Hematopoietic multipotent progenitor cell treated with erythropoietin and hydrocortisone succinate and interleukin-3 and kit ligand, for 17 days (in vitro differentiated cells): ENCODE measurements at regions not wholly inside any gene's neighbourhood (a gene's known extent, or its start where the extent isn't known, plus 50 kb on each side); places are given as distances from the start of the nearest gene placed in this dataset.
"Not testable (repeated sequence)": the region's sequence is repeated elsewhere in the genome, so short reads cannot be mapped to it uniquely, and the experiment has no call there.

Experiments
- DNase-seq: peaks from one replicate; pipeline ENCODE4 v3.0.0-alpha.2; 2015; ENCODE audit warnings: low spot score

- no peak for DNase-seq
Observed at GRCh38 chr4:138659812-138660316, 355.7 kb upstream of the NOCT start.

GRCh38 chr4:138659037-138659811, 356.4 kb upstream of the NOCT start:
- no peak for DNase-seq

- DNase-seq, result no peak
Observed at GRCh38 chr4:138658518-138658917, 357.1 kb upstream of the NOCT start.

GRCh38 chr4:138656990-138657389, 358.6 kb upstream of the NOCT start:
- DNase-seq, result no peak

- DNase-seq, result no peak
Observed at GRCh38 chr4:138655985-138656384, 359.6 kb upstream of the NOCT start.

GRCh38 chr4:138655286-138655685, 360.3 kb upstream of the NOCT start:
- no peak for DNase-seq

GRCh38 chr4:138650929-138651448, 364.6 kb upstream of the NOCT start:
- DNase-seq, result no peak

- DNase-seq, result no peak
Observed at GRCh38 chr4:138650495-138650894, 365.1 kb upstream of the NOCT start.

GRCh38 chr4:138647433-138647832, 368.1 kb upstream of the NOCT start:
- DNase-seq, result no peak

GRCh38 chr4:138646383-138646782, 369.2 kb upstream of the NOCT start:
- no peak for DNase-seq

- no peak for DNase-seq
Observed at GRCh38 chr4:138645289-138645688, 370.3 kb upstream of the NOCT start.

- no peak for DNase-seq
Observed at GRCh38 chr4:138644322-138644721, 371.3 kb upstream of the NOCT start.

- DNase-seq, result no peak
Observed at GRCh38 chr4:138643827-138644226, 371.8 kb upstream of the NOCT start.

- DNase-seq, result no peak
Observed at GRCh38 chr4:138639018-138639741, 376.4 kb upstream of the NOCT start.

- no peak for DNase-seq
Observed at GRCh38 chr4:138636781-138637180, 378.8 kb upstream of the NOCT start.

- no peak for DNase-seq
Observed at GRCh38 chr4:138634915-138635314, 380.7 kb upstream of the NOCT start.

GRCh38 chr4:138633580-138633904, 382.0 kb upstream of the NOCT start:
- DNase-seq, result no peak

GRCh38 chr4:138632856-138633579, 382.6 kb upstream of the NOCT start:
- no peak for DNase-seq

- DNase-seq, result no peak
Observed at GRCh38 chr4:138630666-138631065, 384.9 kb upstream of the NOCT start.

- no peak for DNase-seq
Observed at GRCh38 chr4:138629669-138630068, 385.9 kb upstream of the NOCT start.

GRCh38 chr4:138627096-138627495, 384.9 kb upstream of the SLC7A11 start:
- DNase-seq, result no peak

- DNase-seq, result not testable (repeated sequence)
Observed at GRCh38 chr4:138622362-138622761, 380.2 kb upstream of the SLC7A11 start.

- DNase-seq, result no peak
Observed at GRCh38 chr4:138616775-138617174, 374.6 kb upstream of the SLC7A11 start.
